ENCODE measurements at regions not wholly inside any gene's neighbourhood (a gene's known extent, or its start where the extent isn't known, plus 50 kb on each side); places are given as distances from the start of the nearest gene placed in this dataset.
"Not testable (repeated sequence)": the region's sequence is repeated elsewhere in the genome, so short reads cannot be mapped to it uniquely, and the experiment has no call there.

- DNase-seq = no peak
Measured at GRCh38 chr9:90504486-90504885, 138.1 kb downstream of the DIRAS2 start.

GRCh38 chr9:90505695-90506094 lies 136.9 kb downstream of the DIRAS2 start:
- DNase-seq = no peak

GRCh38 chr9:90506402-90506801 lies 136.2 kb downstream of the DIRAS2 start:
- DNase-seq = not testable (repeated sequence)

- DNase-seq = no peak
Measured at GRCh38 chr9:90507621-90508020, 135.0 kb downstream of the DIRAS2 start.

GRCh38 chr9:90508940-90509339 lies 133.7 kb downstream of the DIRAS2 start:
- peak; percentile 26 for DNase-seq

- no peak for DNase-seq
Measured at GRCh38 chr9:90511711-90512110, 130.9 kb downstream of the DIRAS2 start.

- DNase-seq = no peak
Measured at GRCh38 chr9:90514877-90515276, 127.7 kb downstream of the DIRAS2 start.

GRCh38 chr9:90515510-90515909 lies 127.1 kb downstream of the DIRAS2 start:
- DNase-seq = no peak

GRCh38 chr9:90517103-90517502 lies 125.5 kb downstream of the DIRAS2 start:
- DNase-seq = no peak

GRCh38 chr9:90521811-90522570 lies 120.6 kb downstream of the DIRAS2 start:
- DNase-seq = no peak

- DNase-seq = no peak
Measured at GRCh38 chr9:90523958-90524357, 118.7 kb downstream of the DIRAS2 start.

- DNase-seq = no peak
Measured at GRCh38 chr9:90526386-90526785, 116.2 kb downstream of the DIRAS2 start.

- DNase-seq = not testable (repeated sequence)
Measured at GRCh38 chr9:90536094-90536493, 106.5 kb downstream of the DIRAS2 start.

- DNase-seq = no peak
Measured at GRCh38 chr9:90538566-90538965, 104.1 kb downstream of the DIRAS2 start.

GRCh38 chr9:90539286-90539685 lies 103.3 kb downstream of the DIRAS2 start:
- DNase-seq = peak; percentile 21

GRCh38 chr9:90540734-90541133 lies 101.9 kb downstream of the DIRAS2 start:
- no peak for DNase-seq

- DNase-seq = no peak
Measured at GRCh38 chr9:90544488-90544887, 98.1 kb downstream of the DIRAS2 start.

GRCh38 chr9:90546200-90546599 lies 96.4 kb downstream of the DIRAS2 start:
- peak; percentile 87 for DNase-seq

- peak; percentile 4 for DNase-seq
Measured at GRCh38 chr9:90547896-90548295, 94.7 kb downstream of the DIRAS2 start.

- DNase-seq = no peak
Measured at GRCh38 chr9:90552317-90552716, 90.3 kb downstream of the DIRAS2 start.

GRCh38 chr9:90555351-90556057 lies 87.1 kb downstream of the DIRAS2 start:
- no peak for DNase-seq

- DNase-seq = no peak
Measured at GRCh38 chr9:90556897-90557675, 85.5 kb downstream of the DIRAS2 start.
